HUDEP-2 (cell line): ENCODE measurements at regions not wholly inside any gene's neighbourhood (a gene's known extent, or its start where the extent isn't known, plus 50 kb on each side); places are given as distances from the start of the nearest gene placed in this dataset.
"Not testable (repeated sequence)": the region's sequence is repeated elsewhere in the genome, so short reads cannot be mapped to it uniquely, and the experiment has no call there.

Experiments
- DNase-seq, 76 experiments: peaks; one replicate each; lab custom pipeline; 2025; ENCODE audit not compliant: unreplicated experiment in 76 of 76; lab: John Stamatoyannopoulos, UW

DNA sequence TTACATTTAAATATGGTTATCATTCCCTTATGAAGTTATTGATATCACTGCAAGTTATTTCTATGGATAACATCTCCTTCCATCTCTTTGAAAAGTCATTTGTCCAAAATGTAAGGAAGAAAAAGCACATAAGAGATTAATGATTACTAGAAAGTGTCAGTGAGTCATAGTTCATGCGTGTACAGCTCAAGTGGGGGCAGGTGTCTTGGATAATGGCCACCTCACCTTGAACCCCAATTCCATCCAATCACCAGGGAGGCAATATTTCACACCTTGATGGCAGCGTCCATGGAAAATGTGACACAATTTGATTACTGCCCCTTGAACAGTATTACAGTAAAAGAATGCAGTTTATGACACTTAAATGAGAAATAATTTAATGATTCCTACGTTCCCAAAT is 358.3 kb upstream of the SOX9 start:
- no peak for DNase-seq

DNA sequence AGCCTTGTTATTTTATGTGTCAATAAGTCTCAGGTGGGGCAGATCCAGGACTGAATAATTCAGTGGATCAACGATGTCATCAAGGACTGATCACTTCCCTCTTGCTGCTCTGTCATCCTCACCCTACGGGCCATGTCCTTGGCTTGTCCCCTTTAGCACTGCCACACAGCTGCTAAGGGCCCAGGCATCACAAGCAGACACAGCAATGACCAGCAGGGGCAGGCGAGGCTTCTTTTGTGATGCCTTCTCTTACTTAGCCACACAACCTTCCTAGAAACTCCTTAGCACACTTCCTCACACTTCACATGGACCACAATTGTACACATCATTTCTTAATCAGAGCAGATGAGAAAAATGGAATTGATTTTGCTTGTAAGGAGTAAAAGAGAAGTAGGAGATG is 356.3 kb upstream of the SOX9 start:
- peak in 3 of 76 experiments; percentile 5 to 7 (median 6) for DNase-seq

DNA sequence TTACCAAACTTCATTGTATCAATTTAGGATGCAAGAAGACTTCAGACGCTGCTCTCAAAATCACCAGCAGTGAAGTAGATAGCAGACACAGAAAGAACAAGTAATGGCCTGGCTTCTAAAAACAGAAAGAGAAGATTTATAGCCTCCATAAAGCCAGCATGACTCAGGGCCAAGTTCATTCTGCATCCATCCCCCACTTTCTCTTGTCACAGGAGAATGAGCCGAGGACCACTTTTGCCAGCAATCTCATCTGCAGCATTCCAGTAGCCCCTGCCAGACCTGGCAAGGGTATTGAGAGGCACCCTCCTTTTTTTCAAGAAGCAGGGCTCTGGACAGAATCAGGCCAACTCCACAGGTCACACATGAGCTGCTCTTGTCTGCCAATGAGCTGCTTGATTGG is 355.4 kb upstream of the SOX9 start:
- DNase-seq, result no peak

DNA sequence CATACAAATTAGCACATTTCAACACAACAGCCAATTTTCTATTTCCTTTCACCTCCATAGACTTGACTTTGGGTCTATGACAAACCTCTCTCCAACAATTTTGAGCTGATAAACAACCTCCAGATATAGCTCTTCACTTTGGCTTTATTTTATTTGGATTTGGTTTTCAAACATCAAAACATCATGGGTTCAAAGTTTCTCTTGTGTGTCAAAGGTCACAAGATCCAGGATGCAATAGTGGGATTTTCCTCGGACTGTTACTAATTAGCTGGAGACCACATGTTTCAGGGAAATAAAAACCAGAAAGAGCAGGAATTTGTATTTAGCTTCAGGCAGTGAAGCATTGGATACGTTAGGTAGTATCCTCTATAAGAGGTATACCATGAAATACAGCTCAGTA is 351.0 kb upstream of the SOX9 start:
- DNase-seq, result no peak

DNA sequence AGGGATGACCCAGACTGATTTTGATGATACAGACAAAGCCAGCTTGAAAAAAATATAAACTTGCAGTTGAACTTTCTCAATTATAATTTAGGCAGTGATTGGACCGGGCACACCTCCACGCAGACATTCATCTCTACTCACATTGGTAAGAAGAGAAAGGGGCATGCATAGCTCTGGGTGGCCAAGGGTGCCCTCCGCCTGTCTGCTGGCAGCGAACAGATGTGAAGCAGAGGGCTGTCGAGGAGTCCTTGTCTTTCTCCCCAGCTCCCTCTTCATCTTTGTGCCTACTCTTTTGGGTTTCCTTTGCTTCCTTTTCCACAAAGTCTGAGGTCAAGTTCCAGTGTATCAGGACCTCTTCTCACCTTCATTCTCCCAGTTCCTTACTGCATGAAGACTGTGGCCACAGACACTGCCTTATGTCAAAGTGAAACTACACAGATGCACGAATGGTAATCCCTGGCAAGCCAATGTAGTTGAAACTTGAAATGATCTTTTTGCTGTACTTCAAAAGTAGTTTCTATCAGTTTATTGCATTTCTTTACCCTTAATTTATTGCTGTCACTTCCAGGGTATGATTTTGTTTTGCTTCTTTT is 343.7 kb upstream of the SOX9 start:
- no peak for DNase-seq

DNA sequence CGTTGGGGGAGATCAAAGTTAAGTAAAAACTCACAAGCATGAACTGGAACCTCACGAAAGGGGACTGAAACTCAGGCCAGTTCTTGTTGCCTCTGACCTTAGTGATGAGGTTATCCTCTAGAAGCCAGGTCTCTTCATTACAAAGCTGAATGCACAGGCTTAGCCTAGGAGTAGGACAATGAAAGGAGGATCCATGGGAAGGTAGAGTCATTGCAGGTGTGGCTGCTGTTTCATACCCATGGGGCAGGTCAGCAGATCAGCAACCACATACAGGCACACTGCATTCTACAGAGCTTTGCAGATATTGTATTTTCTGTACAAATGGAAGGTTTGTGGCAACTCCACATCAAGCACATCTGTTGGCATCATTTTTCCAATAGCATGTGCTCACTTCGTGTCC is 341.3 kb upstream of the SOX9 start:
- no peak for DNase-seq

DNA sequence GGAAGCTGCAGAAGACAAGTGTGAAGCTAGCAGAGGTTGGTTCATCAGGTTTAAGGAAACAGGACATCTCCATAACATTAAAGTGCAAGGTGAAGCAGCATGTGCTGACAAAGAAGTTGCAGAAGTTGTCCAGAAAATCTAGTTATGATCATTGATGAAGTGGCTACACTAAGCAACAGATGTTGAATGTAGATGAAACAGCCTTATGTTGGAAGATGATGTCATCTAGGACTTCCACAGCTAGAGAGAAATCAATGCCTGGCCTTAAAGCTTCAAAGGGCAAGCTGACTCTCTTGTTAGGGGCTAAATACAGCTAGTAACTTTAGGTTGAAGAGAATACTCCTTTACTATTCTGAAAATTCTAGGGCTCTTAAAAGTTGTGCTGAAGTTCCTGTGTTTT is 340.2 kb upstream of the SOX9 start:
- DNase-seq, result no peak

DNA sequence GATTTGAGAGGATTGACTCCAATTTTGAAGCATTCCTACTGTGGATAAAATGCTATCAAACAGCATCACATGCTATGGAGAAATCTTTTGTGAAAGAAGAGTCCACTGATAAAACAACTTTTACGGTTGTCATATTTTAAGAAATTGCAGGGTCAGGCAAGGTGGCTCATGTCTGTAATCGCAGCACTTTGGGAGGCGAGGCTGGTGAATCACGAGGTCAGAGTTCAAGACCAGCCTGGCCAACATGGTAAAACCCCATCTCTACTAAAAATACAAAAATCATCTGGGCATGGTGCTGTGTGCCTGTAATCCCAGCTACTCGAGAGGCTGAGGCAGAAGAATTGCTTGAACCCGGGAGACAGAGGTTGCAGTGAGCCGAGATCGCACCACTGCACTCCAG is 338.8 kb upstream of the SOX9 start:
- not testable (repeated sequence) for DNase-seq

DNA sequence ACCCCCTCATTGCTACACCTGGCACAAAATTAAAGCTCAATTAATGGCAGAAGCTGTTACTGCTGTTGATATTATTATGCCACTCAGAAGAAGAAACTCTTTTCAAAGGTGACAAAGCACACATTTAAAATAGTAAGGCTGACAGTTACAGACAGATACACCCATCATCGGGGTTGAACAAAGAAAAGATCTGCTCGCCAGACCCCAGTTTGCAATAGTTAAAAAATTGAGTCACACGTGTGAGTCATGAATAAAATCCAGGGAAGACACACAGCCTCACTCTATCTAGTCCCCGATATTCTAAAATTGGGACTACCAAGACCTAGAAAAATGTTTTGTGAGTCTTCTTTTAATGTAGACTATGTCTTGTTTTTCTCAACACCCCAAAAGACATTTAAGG is 330.0 kb upstream of the SOX9 start:
- no peak for DNase-seq

DNA sequence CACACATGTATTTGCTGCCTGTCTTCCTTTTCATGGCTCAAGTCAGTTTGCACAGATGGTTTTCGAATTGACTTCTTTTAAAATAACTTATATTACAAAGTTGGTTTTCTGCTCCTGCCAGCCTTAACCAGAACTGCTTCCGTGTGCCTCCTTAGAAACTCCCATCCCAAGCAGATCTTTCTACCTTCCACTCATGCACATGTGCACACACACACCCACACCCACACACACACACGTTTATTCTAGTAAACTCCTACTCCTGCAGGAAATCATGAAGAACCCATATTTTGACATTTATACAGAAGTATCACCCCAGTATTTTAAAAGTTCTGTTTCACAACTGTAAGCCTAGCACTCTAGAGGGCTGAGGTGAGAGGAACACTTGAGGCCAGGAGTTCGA is 329.5 kb upstream of the SOX9 start:
- no peak for DNase-seq

DNA sequence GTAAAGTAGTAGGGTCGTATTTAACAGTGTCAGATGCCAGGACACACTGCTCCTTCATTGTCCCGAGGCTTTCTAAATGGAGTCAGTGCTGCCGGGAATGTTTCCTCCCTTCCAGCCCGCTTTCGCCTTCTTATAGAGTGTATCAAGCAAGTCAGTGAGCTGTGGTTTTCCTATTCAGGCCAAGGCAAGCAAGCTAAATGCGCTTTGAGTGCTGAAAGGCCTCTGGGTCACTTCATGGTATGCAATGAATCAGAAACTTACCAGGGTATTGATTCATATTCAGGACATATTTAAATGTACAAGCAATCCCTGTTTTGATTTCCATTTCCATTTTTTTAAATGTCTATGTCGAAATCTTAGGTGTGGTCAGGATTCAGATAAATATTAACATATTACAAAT is 327.9 kb upstream of the SOX9 start:
- DNase-seq, result no peak

DNA sequence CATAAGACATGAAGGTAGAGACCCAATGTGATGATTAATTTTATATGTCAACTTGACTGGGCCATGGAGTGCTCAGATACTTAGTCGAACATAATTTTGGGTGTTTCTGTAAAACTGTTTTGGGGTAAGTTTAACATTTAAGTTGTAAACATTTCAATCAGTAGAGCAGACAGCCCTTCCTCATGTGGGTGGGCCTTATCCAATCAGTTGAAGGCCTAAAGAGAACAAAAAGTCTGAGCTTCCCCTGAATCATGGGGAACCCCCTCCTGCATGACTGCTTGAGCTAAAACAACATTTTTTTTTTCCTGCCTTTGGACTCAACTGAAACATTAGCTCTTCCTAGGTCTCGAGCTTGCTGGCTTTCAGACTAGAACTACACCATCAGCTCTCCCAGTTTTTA is 327.3 kb upstream of the SOX9 start:
- DNase-seq, result no peak

DNA sequence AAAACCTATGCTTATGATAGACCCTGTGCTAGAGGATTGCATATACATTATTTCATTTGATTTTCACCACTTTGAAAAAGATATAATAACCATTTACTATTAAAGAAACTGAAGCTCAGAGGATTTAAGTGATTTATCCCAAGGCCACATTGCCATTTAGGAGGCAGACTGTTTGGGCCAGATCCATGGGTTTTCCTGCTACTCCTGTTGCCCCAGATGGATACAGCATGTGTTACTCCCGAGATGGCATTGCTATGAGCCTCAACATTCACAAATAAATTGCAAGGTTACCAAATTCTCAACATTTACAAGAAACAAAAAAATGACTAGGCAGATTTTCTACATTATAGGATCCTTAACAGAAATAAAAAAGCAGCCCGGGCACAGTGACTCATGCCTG is 322.1 kb upstream of the SOX9 start:
- no peak for DNase-seq

DNA sequence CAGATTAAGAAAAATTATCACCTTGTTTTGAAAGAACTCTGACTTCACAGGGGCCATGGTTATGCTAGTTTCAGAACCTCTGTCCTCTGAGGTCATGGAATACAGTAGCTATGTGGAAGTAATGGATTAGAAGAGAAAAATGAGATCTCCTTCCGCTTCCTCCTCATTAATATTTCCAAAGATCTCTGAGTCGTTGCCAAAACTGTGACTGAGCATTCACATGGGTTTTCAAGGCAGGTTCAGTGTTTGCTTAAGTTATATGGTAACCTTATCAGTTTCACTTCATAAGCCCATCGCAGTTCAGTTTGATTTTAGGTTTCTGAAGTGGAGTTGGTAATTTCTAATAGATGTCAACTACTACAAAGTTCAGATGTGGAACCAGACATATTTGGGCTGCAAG is 321.2 kb upstream of the SOX9 start:
- DNase-seq, result no peak

DNA sequence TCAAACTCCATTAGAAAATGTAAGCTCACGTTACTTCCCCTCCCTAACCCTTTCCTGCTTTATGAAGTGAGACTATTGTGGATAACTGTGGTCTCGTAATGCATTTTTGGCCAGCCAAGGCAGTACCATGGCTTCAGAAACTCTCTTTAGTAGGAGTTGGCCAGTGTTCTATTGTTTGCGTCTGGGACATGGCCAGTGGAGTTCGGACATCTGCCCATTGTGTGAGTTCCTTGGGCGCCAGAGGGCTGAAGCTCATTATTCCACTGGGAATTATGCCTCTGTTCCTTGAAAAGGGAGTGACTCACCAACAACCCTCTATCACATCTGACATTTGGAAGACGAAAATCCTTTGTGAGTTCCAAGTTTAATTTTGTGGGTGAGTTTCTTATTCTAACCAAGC is 319.5 kb upstream of the SOX9 start:
- DNase-seq, result no peak

DNA sequence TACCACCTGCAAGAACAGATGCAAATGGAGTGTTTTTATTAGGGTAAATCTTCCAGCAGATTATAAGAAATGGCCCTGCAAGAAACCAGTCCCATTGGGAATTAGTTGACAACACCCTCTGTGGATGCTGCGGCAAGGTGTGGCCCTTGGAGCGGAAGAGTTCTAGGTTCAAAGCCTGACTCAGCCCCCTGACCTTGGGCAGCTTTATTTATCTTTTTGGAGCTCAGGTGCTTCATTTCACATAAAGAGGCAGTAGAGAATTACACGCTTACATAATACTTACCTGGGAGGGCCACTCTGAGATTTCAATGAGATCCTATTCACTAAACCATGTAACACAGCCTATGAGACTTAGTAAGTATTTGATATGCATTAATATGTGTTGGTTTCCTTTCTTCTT is 318.2 kb upstream of the SOX9 start:
- no peak for DNase-seq

DNA sequence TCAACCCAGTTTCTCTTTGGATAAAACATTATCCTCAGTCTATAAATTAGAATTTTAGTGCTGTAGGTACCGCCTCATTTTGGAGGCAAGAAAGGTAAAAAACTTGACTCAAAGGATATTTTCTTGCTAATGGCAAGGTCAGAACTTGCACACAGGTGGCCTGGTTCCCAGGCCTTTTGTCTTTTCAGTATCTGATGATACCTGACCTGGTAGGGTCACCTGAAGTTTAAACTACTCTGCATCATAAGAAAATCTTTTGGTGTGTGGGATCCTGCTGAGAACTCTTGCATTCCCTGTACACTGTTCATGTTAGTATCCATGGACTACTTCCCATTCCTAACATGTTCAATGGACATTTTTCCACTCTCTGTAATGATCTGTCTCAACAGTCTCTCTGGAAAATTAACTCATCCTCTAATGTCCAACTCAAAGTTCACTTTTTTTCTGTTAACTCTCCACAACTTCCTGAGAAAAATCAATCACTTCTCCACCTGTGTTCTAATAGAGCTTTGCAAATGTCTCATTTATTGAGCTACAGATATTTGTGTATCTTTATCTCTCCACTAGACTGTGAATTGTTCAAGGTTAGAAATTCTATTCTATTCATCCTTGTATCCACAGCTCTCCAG is 317.1 kb upstream of the SOX9 start:
- DNase-seq, result no peak

DNA sequence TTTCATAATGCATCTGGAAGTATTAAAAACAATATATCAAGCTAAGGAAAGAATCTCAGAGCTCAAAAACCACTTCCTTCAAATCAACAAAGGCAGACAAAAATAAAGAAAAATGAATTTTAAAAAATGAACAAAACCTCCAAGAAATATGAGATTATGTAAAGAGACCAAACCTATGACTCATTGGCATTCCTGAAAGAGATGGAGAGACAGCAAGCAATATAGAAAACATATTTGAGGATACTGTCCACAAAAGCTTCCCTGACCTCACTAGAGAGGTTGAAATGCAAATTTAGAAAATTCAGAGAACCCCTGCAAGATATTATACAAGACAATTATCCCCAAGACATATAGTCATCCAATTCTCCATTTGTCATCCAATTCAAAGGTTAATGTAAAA is 311.3 kb upstream of the SOX9 start:
- DNase-seq, result no peak

DNA sequence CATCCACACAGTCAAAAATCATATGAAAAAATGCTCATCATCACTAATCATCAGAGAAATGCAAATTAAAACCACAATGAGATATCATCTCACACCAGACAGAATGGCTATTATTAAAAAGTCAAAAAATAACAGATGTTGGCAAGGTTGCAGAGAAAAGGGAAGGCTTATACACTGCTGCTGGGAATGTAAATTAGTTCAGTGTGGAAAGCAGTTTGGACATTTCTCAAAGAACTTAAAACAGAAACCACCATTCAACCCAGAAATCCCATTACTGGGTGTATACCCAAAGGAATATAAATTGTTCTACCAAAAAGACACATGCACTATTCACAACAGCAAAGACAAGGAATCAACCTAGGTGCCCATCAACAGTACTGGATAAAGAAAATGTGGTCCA is 307.0 kb upstream of the SOX9 start:
- not testable (repeated sequence) for DNase-seq

DNA sequence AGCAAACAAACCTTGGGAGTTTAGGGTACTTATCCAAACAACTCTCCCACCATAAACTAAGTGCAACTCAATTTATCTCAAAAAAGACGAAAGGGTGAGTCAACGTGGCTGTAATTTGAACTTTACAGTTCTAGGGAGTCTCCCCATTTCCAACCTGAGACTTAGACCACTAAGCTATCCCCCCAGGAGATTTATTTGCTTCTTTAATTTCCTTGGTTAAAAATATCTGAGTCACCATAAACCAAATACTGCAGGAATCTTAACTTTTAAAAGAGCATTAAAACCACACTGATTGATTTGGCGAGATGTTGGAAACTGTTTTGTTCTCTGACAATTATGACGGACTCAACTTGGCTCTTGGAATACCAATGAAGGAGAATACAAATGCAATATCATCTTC is 299.3 kb upstream of the SOX9 start:
- no peak for DNase-seq

DNA sequence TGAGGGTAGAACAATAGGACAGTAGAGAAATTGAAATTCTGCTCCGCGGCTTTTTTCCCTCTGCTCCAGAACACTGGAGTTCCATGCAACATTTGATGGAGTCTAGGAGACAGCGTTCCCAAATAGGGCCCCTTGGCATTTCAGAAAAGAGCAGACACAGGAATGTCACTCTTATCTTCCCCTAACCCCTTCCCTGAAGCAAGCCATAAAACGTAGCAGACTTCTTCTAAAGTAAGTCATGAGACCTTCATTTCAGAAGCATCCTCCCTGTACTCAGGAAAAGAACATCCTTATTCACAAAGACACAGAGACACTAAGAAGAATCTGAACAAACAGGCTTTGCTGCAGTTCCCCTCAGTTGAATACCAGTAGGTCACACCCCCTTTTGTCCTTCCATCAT is 296.1 kb upstream of the SOX9 start:
- no peak for DNase-seq

DNA sequence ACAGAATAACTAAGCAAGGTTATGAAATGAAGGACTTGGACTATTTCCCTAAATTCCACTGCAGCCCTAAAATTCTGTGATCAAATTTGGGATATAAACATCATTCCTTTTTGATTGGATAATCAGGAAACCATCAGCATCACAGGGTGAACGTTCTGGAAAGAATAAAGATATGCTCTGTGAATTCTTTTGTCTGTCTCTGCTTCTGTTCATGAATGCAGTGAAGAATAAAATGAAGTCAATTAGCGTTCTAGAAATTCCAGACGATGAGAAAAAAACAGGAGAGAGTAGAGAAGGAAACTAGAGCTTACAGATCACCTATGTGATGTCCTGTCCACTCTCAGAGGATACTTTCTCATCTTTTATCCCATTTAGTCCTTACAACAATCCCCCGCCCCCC is 295.1 kb upstream of the SOX9 start:
- no peak for DNase-seq

DNA sequence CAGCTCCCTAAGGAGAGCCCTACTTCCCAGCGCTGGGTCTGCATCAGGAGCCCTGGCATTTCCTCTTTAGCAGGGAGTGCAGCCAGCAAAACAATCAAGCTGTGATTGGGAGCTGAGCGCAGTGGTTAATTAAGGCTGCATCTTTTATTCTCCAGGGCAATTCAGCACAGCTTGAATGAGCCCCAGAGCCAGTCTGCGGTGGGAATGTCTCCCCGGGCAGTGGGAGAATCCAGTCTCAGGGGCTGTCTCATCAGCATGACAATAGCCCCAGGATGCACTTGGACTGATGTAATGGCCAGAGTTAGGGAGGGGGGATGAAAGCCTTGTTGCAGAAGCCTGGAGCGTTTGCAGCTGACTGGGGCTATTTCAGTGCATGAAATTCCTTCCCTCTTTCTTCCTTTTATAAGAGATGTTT is 292.6 kb upstream of the SOX9 start:
- DNase-seq, result no peak
